Activated CD4-positive, alpha-beta T cell treated with anti-CD3 and anti-CD28 coated beads for 4 hours (primary cell): ENCODE measurements at regions not wholly inside any gene's neighbourhood (a gene's known extent, or its start where the extent isn't known, plus 50 kb on each side); places are given as distances from the start of the nearest gene placed in this dataset.

ENCODE experiments used
- DNase-seq, 2 donors: peaks; one replicate each; pipeline ENCODE4 v3.0.0-alpha.2; 2020

DNA sequence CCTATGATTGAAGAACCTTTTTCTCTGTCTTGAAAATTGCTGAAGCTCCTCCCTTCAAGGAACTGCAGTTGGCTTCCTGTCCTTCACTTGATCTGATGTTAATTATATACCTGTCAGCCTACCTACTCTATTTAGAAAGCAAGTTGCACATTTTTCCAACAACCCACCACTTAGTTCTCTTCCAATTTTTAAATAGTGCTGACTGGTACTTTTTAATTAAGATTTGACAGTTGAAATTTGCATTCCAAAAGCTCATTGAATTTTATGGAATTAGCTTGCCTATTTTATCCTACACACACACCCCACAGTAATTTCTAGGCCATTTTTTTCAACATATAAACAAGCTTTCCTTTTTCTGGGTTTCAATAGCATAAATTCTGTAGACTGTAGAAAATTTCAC, 820.3 kb upstream of the FAT3 start:
- DNase-seq: no peak

DNA sequence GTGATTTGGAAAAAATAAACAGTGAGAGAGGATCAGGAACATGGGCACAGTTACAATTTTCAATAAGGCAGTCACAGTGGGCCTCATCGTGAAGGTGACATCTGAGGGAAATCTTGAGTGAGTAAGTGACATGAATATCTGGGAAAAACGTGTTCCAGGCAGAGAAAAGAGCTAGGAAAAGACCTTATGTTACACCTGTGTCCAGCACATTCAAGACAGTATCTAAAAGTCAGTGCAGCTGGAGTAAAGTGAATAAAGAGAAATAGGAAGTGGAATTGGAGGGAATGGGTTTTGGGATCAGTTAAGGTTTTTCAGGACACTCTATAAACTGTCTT, 827.5 kb upstream of the FAT3 start:
- DNase-seq: no peak

DNA sequence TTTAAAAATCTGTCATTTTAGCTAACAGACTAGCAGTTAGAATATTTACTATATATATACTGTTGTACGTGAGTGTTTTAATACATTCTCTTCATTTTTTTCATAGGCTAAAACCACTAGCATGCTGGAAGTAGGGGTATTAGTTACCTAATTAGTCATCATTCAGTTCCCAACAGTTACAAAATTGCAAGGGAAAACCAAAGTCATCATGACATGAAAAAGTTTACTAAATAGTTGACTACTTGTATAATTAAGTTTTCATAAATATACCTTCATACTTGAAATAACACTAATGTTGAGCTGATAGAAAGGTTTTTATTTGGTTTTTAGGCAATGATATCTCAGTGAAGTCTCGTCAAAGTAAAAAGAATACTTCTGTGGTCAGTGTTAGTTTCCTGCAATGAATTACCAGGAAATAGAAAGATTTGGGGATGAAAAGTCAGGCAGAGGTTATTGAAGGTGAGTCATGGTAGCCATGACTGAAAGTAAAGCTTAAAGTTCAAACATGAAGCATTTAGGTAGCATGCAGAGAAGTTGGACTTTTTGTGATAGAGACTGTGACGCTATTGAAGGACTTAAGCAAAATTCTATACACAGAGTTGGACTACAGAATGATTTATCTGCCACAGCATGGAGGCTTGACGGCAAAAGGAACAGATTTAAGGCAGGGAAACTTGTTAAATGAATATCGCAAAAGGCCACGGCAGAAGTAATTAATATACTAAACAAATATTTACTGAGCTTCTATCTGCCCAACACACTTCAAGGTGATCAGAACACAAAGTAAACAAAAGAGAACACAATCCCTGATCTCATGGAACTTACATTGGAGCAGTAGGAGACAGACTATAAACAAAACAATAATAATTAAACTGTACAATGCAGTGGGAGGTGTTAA, 828.1 kb upstream of the FAT3 start:
- no peak for DNase-seq

DNA sequence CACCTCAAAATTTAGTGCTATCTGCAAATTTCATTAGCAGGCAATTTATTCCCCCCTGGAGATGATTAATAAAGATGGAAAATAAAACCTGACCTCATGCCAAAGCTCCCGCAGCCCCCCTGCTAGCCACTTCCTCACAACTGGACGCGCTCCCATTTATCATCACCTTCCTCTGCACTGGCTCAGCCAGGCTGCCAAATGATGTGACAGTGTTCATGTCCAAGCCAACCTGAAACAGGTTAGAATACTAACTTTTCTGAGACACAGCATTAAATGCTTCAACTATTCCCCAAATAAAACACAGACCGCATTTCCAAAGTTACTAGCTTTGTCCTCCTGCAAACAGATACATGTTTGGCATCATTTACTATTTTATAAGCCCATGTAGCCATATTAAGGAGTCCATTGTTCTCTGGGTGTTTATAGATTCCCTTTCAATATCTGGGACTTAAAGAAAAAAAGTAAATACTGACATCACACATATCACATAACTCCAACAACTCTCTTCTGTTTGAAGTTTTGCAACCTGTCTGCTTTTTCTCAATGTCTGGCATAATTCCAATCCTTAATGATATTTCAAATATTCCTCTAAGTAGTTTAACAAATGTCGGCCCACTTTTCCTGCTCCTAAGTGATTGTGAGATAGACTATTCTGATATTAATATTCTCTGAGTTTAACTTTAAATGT, 829.7 kb upstream of the FAT3 start:
- DNase-seq: no peak

DNA sequence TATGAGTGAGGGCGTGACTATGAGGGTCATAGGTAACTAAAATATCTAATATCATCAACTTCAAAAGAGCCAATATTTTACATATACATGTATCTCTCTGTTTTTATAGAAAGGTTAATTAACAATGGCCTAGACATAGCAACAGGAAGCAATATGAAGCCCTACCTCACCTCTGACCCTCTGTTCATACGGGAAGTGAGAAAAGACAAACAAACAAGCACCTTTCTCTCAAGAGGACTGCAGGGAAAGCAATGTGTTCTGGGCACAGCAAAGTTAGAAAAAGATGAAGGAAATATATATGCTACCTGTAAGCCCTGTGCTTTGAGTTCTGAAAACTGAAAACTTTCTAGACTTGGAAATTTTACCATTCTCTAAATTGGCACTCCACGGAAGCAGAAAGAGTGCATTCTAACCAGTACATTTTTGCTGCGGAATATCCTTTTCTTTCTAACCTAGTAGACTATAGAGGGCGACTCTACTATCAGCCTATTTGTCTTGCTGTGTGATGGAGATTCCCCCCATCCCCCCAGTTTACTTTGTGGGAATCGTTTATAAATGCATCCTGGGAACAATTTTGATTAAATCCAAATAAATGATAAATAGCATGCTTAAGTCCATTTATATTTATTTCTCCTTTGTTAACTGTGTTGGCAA, 830.4 kb upstream of the FAT3 start:
- DNase-seq: no peak

DNA sequence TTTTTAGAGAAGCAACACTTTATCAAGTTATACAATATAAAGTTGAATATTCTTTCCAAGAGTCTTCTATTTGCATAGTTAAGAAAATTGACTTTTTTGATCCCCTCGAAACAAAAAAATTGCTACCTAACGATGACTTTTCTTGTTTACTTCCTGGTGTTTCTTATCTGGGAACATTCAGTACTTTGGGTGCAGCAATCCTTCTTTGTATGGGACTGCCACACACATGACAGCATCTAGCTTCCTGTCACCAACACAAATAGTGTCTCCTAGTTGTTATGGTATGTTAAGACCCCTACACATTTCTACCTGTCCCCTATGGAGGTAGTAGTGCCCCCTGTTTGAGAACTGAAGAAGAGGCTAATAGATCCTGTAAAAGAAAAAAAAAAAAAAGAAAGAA, 841.7 kb upstream of the FAT3 start:
- no peak for DNase-seq

DNA sequence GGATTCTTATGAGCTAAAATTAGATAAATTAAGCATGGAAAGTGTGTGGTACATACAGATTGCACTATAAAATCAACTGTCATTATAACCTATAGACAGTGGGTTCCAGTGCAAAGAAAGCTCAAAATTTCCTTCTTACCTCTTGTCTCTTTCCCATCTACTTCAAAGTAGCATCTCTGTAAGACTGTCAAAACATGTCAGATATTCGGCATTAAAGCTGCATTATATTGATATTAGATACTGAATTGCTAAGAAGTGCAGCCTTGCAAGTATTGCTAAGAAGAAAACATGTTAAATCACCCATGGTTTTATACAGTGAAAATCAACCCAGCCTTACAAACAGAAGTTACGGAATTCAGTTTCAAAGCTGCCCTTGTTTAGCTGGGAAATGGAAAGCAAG, 849.8 kb upstream of the FAT3 start:
- no peak for DNase-seq

DNA sequence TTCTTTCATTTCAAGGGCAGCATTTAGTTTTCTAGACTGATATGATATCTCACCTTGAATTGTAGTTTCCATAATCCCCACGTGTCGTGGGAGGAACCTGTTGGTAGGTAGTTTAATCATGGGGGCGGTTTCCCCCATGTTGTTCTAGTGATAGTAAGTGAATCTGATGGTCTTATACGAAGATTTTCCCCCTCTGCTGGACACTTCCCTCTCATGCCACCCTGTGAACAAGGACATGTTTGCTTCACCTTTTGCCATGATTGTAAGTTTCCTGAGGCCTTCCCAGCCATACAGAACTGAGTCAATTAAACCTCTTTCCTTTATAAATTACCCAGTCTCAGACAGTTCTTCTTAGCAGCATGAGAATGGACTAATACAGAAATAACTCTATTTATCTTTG, 851.1 kb upstream of the FAT3 start:
- DNase-seq: no peak

DNA sequence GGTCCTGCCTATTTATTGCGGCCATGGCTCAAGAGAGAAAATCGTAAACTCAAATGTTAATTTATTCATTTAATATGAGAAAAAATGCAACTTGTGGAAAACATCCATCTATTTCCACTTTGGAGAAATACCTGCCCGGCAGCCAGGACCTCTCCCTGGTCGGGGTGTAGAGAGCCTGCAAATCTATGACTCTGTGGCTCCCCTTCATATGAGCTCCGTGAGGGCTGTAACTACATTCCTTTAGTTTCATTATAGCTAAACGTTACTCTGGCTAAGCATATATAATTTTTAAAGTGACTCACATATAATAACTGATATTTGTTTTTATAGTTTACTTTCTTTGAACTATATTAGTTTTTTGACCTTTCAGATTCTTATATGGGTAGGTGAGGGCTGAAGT, 857.8 kb upstream of the FAT3 start:
- DNase-seq: no peak

DNA sequence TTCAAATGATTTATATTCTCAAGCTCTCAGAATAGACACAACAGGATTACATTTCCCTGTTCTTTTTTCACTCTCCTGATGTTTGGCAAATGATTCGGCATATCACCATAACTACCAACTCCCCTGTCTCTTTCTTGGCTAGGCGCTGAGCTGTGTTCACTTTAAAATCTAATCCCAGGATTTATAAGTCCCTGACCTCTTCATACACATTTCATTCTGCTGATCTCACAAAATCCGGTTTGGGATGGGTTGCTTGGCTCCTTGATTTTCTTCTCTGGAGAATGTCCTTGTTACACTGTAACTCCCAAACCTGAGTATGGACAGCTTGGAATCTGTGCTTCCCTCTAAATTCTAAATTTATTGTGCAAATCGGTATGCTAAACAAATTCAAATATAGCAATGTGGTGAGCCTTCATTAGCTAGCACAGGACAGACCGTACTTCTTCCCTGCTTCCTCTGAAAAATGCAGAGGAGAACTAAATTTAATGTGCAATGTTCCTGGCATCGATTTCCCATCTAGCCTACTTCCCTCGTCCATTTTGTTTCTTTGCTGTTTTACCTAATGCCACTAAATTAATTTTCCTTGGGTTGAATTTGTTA, 858.5 kb upstream of the FAT3 start:
- DNase-seq: no peak

DNA sequence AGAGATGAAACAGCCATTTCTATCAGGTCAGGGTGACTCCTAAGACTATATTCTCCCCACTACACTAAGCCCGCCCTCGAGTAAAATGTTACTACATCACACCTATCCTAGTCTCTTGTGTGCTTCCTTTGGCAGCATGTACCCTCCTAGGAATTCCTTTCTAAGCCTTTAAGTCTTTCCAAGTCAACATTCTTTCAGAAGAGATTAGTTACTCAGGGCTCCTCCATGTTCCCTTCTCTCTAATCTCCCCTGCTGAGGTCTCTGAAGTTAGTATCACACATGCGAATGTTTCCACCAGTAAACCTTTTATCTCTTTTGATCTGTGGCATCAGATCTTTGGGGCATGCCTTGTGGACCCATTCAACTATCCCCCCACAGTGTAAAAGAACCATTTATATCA, 873.7 kb upstream of the FAT3 start:
- DNase-seq: no peak

DNA sequence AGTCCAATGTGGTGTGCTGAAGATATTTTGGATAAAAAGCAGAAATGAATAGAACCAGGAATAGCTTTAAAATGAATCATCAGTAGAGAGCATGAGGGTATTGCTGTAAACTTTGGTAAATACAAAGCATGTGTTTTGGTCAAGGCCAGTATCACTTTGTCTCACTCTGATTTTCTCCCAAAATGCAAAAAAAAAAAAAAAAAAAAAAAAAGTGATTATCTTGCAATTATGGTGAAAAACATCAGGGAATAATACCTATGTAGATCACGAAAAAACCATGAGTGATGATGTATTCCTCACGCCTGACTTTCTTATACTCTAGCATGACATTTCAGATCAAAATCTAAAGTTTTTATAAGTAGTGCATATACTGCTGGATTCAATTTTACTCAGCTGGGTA, 897.9 kb upstream of the FAT3 start:
- DNase-seq: no peak

DNA sequence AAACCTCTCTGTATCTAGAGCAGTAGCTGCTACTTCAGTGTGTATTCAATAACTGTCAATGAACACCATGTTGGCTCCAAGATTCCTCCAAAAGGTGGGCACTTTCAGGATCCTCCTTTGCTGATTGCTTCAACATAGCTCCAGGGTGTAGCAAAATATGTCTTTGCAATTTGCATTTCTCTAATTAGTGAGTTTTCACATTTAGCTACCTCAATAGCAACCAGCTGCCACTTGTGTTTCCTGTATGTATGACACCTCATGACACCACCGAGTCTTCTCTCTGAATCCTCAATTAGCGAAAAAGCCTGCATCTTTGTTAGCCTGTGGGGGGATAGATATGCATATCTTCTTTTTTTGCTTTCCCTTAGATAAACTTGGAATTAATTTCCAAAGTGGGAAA, 898.3 kb upstream of the FAT3 start:
- DNase-seq: no peak

DNA sequence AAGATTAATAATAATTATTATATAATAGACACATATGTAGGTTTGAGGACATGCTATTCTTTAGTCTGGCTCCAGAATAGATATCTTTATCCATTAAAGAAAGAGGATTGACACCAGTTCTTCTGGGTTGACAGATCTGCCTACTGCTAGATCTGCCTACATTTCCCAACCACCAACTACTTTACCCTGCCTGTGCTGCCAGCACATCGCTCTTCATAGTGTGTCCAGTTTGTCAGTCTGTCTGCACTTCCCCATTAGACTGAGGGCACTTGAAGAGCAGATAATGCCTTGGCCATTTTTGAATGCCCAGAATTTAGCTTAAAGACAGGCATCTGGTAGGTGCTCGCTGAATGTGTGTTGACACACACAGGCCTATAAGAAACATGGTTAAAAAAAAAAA, 910.1 kb upstream of the FAT3 start:
- DNase-seq: no peak

DNA sequence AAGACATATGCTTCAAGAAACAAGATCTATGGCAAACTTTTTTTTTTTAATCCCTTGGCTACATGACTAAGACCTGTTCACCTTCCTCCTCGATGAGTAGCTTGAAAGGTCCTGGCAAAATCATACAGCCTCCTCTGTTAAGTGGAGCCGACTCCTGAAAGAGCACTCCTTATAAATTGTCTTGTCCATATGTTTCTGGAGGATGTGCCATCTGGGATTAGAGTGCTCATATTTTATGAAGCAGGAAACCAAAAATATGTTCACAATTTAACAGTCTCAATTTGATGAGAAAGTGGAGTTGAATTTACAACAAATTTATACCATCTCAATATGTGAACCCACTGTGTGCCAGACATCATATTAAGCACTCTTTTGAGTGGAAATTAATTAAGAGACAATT, 912.1 kb upstream of the FAT3 start:
- no peak for DNase-seq

DNA sequence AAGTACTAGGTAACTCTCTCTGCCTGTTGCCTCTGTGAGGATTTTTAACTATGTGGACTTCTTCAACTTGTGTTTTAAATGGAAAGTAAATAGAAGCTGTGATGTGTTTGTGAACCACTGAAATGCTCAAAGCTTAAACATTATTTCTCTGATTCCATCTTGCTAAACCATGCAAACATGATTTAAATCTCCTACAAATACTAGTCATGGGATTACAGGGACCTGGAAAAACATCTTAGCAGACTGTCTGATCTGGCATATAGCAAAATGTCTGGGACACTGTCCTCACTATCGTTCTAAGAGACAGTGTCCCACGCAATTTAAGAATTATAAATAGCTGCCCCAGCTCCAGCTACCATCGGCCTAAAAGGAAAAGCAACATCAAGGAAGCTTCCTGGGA, 914.5 kb upstream of the FAT3 start:
- no peak for DNase-seq

DNA sequence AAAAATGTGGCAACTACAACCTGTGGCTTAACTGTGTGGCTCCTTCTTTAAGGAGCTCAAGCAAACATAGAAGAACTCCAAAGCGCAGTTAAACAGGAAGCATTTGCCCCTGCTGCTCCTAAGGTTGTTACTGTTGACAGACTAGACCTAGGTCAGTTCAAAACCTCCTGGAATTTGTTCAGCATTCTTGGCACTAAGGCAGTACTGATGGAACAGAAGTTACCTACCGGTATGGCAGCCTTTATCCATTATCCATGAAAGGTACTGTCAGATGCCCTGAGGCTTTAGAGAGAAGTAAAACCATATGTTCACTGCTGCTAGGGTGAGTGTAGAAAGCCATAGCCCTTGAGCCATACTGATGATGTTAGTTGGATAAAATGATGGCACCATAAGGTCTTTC, 916.5 kb upstream of the FAT3 start:
- DNase-seq: no peak

DNA sequence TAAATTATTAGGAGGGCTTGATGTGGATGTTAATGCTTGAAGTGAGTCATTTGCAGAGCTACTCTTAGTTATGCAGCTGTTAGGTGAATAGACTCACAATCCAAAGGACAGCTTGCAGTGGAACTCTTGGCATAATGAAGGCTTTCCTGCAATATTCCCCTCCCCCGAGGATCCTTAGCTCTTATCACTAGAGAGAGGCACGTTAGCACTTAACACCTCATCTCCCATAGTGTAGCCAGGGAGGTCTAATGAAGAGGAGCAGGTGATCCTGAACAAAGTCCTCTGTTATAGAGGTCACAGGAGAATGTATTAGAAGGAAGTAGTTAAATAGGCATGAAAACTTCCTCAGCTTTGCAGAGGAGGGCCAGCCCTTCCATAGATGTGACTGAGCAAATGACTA, 919.2 kb upstream of the FAT3 start:
- no peak for DNase-seq

DNA sequence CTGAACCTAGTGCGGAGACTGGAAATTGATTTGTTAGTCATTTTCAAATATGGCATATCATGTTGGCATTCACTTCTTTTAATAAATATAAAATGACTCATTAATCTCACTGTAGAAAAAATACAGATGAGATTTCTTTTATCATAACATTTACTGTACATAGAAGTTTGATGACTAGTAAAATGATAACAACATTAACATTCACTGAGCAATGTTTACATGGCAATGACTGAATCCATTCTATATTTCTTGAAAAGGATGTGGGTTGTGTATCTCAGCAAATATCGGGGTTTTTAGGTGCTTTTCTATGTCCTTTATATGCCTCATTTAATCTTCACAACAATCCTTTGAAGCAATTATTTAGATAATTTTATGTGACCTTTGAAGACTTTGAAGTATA, 920.9 kb upstream of the FAT3 start:
- no peak for DNase-seq

DNA sequence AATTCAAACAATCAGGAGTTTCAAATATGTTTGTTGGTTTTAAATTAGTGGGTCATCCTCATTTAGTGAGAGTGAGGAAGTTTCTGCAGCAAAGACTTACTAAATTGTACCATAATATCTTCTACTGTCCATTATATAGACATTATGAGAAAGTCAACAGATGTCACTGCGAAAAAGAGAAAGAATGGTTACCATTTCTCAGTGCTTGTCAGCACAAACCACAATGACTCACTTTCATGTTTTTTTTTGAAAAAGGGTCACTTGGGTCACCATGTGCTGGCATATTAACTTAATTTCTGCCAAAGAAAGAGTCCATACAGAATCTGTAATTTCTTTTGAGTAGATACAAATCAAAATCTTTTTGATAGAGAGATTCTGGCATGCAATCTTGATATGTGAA, 924.6 kb upstream of the FAT3 start:
- DNase-seq: no peak

DNA sequence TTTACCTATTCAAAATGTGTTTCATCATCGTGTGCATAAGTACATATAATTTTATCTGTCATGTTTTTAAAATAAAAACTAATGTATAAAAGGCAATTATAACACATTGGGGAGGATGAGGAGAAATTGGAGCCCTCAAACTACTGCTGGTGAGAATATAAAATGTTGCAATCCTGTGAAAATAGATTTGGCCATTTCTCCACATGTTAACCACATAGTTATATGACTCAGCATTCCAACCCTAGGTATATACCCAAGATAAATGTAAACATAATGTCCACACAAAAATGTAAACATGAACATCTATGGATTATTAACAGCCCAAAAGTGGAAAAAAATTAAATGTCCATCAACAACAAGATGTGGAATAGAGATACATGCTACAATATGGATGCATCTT, 928.0 kb upstream of the FAT3 start:
- no peak for DNase-seq

DNA sequence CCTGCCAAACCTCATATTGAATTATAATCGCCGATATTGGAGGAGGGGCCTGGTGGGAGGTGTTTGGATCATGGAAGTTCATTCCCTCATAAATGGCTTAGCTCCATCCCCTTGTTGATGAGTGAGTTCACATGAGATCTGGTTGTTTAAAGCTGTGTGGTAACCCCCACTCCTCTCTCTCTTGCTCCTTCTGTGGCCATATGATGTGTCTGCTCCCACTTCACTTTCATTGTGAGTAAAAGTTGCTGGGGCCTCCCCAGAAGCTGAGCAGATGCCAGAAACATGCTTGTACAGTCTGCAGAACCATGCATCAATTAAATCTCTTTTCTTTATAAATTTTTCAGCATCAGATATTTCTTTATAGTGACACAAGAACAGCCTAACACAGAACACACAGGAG, 929.0 kb upstream of the FAT3 start:
- DNase-seq: no peak

DNA sequence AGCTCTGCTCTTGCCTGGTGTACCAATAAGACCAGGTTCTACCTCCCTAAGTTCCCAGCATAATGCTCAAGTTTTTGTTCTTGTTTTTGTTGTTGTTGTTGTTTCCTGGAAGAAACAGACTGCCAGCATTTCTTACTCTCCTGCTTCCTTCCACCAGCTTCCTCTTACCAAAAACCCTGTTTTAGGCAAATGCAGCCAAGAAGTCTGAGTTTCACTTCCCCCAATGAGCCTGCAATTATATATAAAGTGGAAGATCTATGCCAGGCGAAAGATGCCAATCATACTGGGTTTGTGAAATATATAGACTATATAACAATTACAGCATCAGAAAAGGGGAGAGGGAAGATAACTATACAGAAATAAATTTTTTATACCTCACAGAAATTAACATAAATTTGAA, 931.5 kb upstream of the FAT3 start:
- no peak for DNase-seq

DNA sequence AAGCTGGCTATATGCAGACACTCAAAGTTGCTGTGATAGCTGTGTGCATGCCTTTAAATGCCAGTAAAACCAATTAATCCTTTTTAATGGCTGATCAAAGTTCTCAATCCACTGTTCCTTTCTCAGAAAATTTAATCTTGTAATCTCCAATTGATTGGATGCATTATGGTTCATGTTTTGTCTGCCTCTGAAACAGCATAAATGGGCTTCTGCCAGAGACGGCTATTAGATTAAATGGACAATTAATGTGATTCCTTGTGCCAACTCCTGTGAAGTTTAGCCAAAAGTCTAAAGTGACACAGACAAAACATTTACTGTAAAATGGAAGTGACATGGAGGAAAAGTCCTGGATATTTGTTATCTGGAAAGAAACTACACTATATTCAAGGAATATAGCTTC, 952.5 kb upstream of the FAT3 start:
- DNase-seq: no peak
